ENCODE measurements at regions not wholly inside any gene's neighbourhood (a gene's known extent, or its start where the extent isn't known, plus 50 kb on each side); places are given as distances from the start of the nearest gene placed in this dataset.

DNA sequence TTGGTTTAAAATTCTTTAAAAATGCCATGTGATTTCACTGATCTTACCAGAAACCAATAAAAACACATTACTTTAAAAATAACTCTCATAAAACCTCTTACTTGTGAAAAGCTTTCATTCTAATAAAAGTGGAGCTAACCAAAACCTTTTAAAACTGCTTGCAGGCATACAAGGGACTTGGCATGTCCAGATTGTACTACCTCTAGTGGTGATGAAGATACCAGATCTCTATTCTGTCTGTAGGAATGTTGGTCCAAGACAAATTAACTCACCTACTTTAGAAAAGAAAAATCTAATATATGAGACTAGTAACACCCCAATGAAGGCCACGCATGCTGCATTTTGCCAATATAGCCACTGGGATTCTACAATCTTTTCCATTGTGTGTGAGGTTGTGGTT is 151.0 kb upstream of the SALL1 start:
- no peak overlapping the region for H3K4me3 ChIP-seq
- no peak for DNase-seq (ENCODE audit: low spot score)
- TF ChIP-seq, protein P1, sequence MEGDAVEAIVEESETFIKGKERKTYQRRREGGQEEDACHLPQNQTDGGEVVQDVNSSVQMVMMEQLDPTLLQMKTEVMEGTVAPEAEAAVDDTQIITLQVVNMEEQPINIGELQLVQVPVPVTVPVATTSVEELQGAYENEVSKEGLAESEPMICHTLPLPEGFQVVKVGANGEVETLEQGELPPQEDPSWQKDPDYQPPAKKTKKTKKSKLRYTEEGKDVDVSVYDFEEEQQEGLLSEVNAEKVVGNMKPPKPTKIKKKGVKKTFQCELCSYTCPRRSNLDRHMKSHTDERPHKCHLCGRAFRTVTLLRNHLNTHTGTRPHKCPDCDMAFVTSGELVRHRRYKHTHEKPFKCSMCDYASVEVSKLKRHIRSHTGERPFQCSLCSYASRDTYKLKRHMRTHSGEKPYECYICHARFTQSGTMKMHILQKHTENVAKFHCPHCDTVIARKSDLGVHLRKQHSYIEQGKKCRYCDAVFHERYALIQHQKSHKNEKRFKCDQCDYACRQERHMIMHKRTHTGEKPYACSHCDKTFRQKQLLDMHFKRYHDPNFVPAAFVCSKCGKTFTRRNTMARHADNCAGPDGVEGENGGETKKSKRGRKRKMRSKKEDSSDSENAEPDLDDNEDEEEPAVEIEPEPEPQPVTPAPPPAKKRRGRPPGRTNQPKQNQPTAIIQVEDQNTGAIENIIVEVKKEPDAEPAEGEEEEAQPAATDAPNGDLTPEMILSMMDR (IDR thresholded peaks at IDR 0.05): no peak
- H3K27ac ChIP-seq: no peak overlapping the region

DNA sequence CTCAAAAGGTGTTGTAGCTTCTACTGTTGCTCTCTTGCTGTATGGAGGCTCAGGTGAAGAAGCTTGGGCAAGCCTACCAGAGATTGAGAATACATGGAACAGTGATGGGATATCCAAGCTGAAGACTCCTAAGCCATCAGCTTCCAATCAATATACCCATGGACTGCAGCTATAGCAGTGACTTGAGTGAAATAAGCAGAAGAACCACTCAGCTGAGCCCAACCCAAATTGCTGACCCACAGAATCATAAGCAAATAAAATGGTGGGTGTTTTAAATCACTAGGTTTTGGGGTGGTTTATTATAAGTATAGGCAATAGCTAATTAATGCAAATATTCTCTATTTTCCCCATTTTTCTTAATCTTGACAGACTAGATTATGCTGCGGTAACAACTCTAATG is 147.7 kb upstream of the SALL1 start:
- TF ChIP-seq, protein P1 (IDR thresholded peaks at IDR 0.05): no peak
- DNase-seq (ENCODE audit: low spot score): no peak
- no peak overlapping the region for H3K27ac ChIP-seq
- no peak overlapping the region for H3K4me3 ChIP-seq

DNA sequence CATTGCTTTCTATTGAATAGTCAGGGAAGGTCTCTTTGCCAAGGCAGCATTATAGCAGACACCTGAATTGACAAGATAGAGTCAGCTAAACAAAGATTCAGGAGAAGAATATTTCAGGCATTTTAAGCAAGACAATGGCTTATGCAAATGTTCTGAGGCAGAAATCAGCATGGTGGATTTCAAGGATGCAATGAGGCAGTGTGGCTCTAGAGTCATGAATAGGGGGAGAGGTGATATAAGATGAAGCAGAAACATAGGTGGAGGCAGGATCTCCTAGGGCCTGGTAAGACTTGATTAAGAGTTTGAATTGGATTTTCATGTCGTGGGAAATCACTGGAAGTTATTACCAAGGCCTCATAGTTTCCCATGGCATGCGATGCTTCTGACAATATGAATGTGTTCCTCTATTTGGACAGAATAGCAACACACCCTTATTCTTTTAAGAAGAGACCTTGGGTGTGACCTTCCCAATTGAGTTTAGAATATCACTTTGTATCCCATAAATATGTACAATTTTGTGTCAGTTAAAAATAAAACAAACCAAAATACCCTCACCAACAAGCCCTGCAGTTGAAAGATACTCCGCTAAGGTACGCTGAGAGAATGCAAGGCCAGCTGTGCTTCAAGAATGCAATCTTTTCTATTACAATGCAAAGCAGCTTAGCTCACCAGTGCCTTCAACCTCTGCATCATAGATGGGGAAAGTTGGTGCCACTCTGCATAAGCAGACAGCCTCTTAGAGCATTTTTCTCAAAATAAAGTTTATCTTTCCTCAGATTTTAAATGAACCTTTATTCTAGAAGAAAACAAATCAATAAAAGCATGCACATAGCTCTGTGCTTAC is 139.6 kb upstream of the SALL1 start:
- H3K4me3 ChIP-seq: no peak overlapping the region
- peak; percentile 1 for DNase-seq (ENCODE audit: low spot score)
- H3K27ac ChIP-seq: no peak overlapping the region
- TF ChIP-seq, protein P1 (IDR thresholded peaks at IDR 0.05): no peak

DNA sequence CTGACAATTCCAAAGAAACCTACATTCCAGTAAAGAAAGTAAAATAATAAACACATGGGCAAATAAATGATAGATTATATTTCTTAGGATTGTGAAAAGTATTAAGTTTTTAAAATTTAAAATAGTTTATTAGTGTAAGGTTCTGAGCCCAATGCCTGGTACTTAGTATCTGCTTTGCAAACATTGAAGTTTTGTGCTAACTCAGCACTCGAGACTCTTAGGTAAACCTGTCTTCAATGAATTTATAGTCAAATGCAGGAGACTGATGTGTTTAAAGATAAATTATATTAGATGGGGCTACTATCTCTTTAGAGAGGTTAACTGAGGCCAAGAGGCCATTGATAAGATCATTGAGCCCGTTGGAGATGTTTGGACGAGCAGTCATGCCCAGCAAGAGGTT is 138.3 kb upstream of the SALL1 start:
- Histone ChIP-seq H3K4me3 (no peak overlapping the region), H3K27ac (no peak overlapping the region)
- TF ChIP-seq, protein P1 (IDR thresholded peaks at IDR 0.05): no peak
- no peak for DNase-seq (ENCODE audit: low spot score)

DNA sequence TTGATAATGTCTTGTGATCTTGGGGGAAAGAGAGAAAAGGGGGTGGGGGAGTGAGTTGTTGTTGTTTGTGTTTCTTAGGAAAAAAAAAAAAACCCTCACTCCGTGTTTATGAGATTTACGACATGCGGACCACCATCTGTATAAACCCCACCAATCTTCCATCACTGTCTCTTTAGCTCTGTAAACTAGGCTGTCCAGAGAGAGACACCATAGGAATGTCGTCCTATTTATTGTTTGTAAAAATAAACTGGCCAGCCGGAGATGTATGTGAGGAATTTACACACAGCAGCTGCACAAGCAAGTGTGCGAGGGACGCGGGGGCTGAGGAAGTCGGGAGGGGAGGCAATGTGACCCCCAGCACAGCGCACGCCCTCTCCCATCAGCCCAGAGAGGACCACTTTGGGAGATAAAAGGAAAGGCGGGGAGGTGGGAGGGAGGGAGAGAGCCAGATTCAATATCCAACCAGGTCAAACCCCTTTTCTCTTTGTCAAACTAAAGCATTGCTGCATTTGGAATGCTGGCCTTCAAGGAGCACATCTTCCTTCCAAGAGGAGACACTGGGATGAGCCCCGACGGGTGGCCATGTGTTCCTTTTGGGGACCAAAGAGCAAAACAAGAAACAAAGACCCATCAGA is 136.2 kb upstream of the SALL1 start:
- H3K27ac ChIP-seq: no peak overlapping the region
- TF ChIP-seq, protein P1 (IDR thresholded peaks at IDR 0.05): no peak
- no peak overlapping the region for H3K4me3 ChIP-seq
- peak; percentile 22 for DNase-seq (ENCODE audit: low spot score)

DNA sequence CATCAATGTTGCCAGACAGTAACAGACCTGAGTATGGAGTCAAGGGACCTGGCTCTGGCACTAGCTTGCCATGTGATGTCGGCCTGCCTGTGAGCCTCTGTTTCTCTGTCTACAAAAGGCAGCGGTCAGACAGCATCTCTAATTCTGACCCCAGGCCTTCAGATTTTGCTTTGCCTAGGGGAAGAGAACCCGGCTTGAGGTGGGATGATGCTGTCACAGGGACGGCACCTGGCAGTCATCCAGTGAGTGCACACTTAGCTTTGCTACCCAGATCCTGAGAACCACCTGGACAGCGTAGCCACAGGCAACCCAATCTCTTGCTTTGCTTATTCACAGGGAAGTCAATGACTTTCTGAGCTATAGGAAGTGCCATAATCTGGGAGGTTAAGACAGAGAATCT is 135.2 kb upstream of the SALL1 start:
- TF ChIP-seq, protein P1 (IDR thresholded peaks at IDR 0.05): no peak
- Histone ChIP-seq H3K27ac (no peak overlapping the region), H3K4me3 (no peak overlapping the region)
- peak; percentile 31 for DNase-seq (ENCODE audit: low spot score)

DNA sequence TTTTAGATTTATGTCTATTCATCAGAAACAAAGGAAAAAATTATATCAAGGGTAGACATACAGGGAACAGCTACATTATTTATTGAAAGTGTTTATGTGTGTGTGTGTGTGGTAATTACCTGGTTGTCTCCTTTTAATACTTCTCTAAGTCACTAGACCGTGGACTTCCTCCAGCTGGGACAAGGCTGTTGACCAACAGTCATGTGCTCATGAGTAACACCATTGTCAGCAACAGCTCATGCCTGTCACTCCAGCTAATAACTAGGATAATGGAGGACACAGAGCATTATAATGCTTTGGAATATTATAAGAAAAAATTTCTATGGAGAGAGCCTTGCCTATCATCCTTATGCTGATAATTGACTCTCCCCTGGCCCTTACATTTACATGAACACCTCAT is 125.3 kb upstream of the SALL1 start:
- Histone ChIP-seq H3K4me3 (no peak overlapping the region), H3K27ac (no peak overlapping the region)
- TF ChIP-seq, protein P1 (IDR thresholded peaks at IDR 0.05): no peak
- DNase-seq (ENCODE audit: low spot score): no peak
